Breast epithelium (tissue), 4 donors: ENCODE measurements at regions not wholly inside any gene's neighbourhood (a gene's known extent, or its start where the extent isn't known, plus 50 kb on each side); places are given as distances from the start of the nearest gene placed in this dataset.

Source experiments
- DNase-seq, 2 donors: peaks; one replicate each; pipeline ENCODE4 v3.0.0-alpha.2; 2019; ENCODE audit warnings: low spot score in 2 of 2
- H3K27ac ChIP-seq, 2 donors: fragments of 200-600 bp; sonication (generic) in 1 of 2; one replicate each; pipeline ENCODE4 v1.5.1; 2016 to 2019; ENCODE audit warnings: mild to moderate bottlenecking in 1 of 2
- H3K27me3 ChIP-seq, 2 donors: fragments of 200-600 bp; sonication (generic) in 1 of 2; one replicate each; pipeline versions ENCODE4 v1.5.1 to v1.6.0; 2017 to 2019; ENCODE audit warnings: control low read depth in 1 of 2, mild to moderate bottlenecking in 1 of 2
- H3K36me3 ChIP-seq: fragments of 200-600 bp; one replicate; pipeline ENCODE4 v1.5.1; 2019
- H3K4me1 ChIP-seq, 2 donors: fragments of 200-600 bp; sonication (generic); one replicate each; pipeline ENCODE4 v1.5.1; 2016 to 2019; ENCODE audit warnings: control low read depth in 1 of 2
- H3K4me3 ChIP-seq, 3 donors: fragments of 200-600 bp; sonication (generic); 1 replicate in 2 of 3; 2 replicates in 1 of 3; pipeline ENCODE4 v1.5.1; 2016 to 2019; ENCODE audit warnings: mild to moderate bottlenecking in 3 of 3, moderate library complexity in 2 of 3
- H3K9me3 ChIP-seq, 2 donors: fragments of 200-600 bp; sonication (generic) in 1 of 2; one replicate each; pipeline ENCODE4 v1.5.1; 2016 to 2019; ENCODE audit warnings: control low read depth in 1 of 2
- POLR2A ChIP-seq: fragments of 450-650 bp; IDR thresholded peaks from one replicate; pipeline ENCODE4 v1.6.1; 2016; ENCODE audit warnings: antibody characterized with exemption, mild to moderate bottlenecking, moderate library complexity
- POLR2AphosphoS5 ChIP-seq, 3 donors: sonication (generic); formaldehyde crosslinking; IDR thresholded peaks; one replicate each; pipeline ENCODE4 v1.6.1; 2017; ENCODE audit warnings: antibody characterized with exemption in 3 of 3
- intact Hi-C: fragments of 100-400 bp; cut with DNase I; formaldehyde crosslinking; loops from one replicate; pipeline ENCODE4 v1.15.1; 2023; ENCODE audit warnings: low total_unique reads
- TF ChIP-seq, protein P1 (sequence below), 3 donors: fragments of 450-650 bp; IDR thresholded peaks; one replicate each; pipeline ENCODE4 v1.5.1; 2016 to 2017; ENCODE audit warnings: antibody characterized with exemption in 3 of 3, mild to moderate bottlenecking in 3 of 3, moderate library complexity in 3 of 3

DNA sequence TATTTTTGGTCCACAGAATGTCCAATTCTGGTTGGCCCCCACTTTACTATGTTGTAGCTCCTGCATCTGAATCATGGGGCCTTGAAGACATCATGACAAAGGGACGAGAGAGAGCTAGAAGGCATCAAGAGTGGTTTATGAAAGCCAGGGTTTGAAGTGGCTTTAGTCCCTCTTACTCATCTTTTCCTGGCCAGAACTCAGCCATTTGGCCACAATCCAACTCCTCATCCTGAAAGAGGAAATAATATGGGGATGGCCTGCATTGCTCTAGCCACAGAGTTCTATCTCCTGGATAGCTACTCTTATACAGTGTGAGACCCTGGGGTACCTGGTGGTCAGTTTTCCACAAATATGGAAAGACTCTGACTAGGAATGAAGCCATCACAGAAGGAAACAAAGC, 418.9 kb downstream of the XPNPEP1 start:
- intact Hi-C loops = no loop called here
- no peaks in the 10 kb centered on the region for H3K9me3 ChIP-seq
- H3K4me1 ChIP-seq = no peaks in the 10 kb centered on the region
- no peak for DNase-seq
- H3K27me3 ChIP-seq = no peaks in the 10 kb centered on the region
- no peak for TF ChIP-seq POLR2A
- no peak for TF ChIP-seq POLR2AphosphoS5 (IDR thresholded peaks at IDR 0.05)
- TF ChIP-seq, protein P1, sequence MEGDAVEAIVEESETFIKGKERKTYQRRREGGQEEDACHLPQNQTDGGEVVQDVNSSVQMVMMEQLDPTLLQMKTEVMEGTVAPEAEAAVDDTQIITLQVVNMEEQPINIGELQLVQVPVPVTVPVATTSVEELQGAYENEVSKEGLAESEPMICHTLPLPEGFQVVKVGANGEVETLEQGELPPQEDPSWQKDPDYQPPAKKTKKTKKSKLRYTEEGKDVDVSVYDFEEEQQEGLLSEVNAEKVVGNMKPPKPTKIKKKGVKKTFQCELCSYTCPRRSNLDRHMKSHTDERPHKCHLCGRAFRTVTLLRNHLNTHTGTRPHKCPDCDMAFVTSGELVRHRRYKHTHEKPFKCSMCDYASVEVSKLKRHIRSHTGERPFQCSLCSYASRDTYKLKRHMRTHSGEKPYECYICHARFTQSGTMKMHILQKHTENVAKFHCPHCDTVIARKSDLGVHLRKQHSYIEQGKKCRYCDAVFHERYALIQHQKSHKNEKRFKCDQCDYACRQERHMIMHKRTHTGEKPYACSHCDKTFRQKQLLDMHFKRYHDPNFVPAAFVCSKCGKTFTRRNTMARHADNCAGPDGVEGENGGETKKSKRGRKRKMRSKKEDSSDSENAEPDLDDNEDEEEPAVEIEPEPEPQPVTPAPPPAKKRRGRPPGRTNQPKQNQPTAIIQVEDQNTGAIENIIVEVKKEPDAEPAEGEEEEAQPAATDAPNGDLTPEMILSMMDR (IDR thresholded peaks at IDR 0.05) = no peak
- H3K27ac ChIP-seq = no peak overlapping the region
- no peaks in the 10 kb centered on the region for H3K36me3 ChIP-seq
- H3K4me3 ChIP-seq = no peak overlapping the region

DNA sequence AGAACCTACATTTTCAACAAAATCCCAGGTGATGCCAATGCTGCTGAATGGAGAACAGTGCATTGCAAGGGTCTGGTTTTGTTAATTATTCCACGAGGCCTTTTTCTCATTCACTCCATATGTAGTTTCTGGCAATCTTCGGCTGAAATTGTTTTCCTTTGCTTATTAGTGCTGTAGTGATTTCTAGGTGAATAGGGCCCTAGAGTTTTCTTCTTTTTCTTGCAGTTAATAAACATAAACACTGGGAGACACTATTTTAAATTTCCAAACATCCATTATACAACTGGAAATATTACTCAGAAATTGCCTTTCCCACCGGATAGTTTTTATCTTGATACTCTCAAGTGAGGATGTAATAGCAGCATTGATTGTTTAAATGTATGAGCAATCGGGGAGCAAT, 435.6 kb downstream of the XPNPEP1 start:
- Histone ChIP-seq H3K4me1 (no peaks in the 10 kb centered on the region), H3K4me3 (no peak overlapping the region), H3K36me3 (no peaks in the 10 kb centered on the region), H3K9me3 (no peaks in the 10 kb centered on the region), H3K27ac (no peak overlapping the region), H3K27me3 (no peaks in the 10 kb centered on the region)
- intact Hi-C loops = no loop called here
- TF ChIP-seq POLR2AphosphoS5 (IDR thresholded peaks at IDR 0.05) = no peak
- TF ChIP-seq POLR2A = no peak
- TF ChIP-seq, protein P1 (IDR thresholded peaks at IDR 0.05) = no peak
- DNase-seq = no peak

DNA sequence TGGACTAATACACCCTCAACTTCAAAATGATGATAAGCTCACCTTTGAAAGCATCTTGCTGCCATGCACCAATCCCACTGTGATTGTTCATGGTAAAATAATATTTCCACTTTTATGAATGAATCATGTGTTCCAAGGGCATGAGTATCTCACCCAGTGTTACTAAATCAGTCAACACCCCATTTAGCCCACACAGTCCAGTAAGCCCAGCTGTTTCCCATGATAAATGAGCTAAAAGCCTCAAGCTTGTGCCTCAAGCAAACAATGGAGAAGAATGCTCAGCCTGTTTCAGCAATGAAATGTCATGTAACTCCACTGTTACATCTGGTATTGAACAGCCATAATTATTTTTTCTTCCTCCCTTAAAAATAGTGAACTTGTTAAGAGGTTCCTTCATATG, 442.5 kb downstream of the XPNPEP1 start:
- intact Hi-C loops = no loop called here
- TF ChIP-seq POLR2AphosphoS5 (IDR thresholded peaks at IDR 0.05) (no peak), POLR2A (no peak)
- TF ChIP-seq, protein P1 (IDR thresholded peaks at IDR 0.05) = no peak
- H3K27me3 ChIP-seq = no peaks in the 10 kb centered on the region
- no peaks in the 10 kb centered on the region for H3K4me1 ChIP-seq
- H3K4me3 ChIP-seq = no peak overlapping the region
- H3K9me3 ChIP-seq = no peaks in the 10 kb centered on the region
- H3K36me3 ChIP-seq = no peaks in the 10 kb centered on the region
- H3K27ac ChIP-seq = no peak overlapping the region
- DNase-seq = no peak

DNA sequence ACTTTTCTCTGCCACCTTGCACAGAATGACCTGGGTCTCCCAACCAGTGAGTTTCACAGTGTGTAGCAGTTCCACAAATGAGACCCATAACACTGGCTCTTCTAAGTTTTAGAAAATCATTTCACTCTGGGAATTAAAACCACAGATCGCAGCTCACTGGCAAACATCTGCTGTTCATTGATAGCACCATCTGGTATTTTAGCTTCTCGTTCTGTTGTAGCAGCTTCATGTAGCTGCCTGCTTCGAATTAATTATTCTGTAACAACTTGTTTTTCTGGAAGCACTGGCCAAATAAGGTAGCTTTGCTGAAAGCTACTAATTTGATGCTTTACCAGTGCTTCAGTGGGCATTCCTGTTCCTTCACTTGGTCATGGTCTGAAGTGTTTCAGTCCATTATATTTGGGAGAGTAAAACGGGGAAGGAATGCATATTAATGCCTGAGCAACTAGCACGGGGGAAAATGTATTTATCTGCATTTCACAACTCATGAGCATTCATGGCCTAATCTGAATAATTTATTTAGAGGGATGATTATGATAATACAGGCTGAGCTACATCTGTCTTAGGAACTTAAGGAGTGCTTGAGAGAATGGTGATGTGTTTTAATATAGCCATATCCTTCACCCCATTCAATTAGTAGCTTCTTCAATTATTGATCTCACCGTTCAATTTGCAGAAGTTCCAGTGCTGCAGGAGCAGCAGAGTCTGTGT, 447.4 kb downstream of the XPNPEP1 start:
- no peak for TF ChIP-seq POLR2A
- TF ChIP-seq, protein P1 (IDR thresholded peaks at IDR 0.05) = no peak
- no peak for TF ChIP-seq POLR2AphosphoS5 (IDR thresholded peaks at IDR 0.05)
- Histone ChIP-seq H3K27me3 (no peaks in the 10 kb centered on the region), H3K27ac (no peak overlapping the region), H3K4me1 (no peaks in the 10 kb centered on the region), H3K9me3 (no peaks in the 10 kb centered on the region), H3K4me3 (no peak overlapping the region), H3K36me3 (no peaks in the 10 kb centered on the region)
- intact Hi-C loops = no loop called here
- DNase-seq = no peak

DNA sequence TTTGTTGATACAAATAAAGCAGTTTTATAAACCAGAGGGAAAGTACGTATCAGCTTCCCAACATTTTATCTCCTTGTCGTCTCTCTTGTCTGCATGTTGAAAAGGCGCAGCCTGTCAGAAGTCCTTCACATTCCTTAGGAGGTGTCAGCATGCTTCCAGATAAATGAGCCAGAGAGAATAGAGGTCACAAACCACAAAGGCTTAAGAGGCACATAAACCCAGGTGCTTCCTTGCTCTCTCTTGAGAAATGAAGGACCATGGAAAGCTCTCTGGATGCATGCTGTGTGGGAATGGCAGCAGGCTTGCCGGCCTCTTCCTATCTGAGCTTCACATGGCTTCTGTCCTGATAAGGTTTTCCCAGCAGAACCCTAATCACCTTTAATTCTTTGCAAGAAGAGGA, 448.5 kb downstream of the XPNPEP1 start:
- TF ChIP-seq POLR2A (no peak), POLR2AphosphoS5 (IDR thresholded peaks at IDR 0.05) (no peak)
- TF ChIP-seq, protein P1 (IDR thresholded peaks at IDR 0.05) = no peak
- H3K36me3 ChIP-seq = no peaks in the 10 kb centered on the region
- no peak overlapping the region for H3K27ac ChIP-seq
- intact Hi-C loops = no loop called here
- no peak for DNase-seq
- H3K4me1 ChIP-seq = no peaks in the 10 kb centered on the region
- no peaks in the 10 kb centered on the region for H3K27me3 ChIP-seq
- no peaks in the 10 kb centered on the region for H3K9me3 ChIP-seq
- no peak overlapping the region for H3K4me3 ChIP-seq
